Upper lobe of left lung (tissue), 4 donors: ENCODE measurements at regions not wholly inside any gene's neighbourhood (a gene's known extent, or its start where the extent isn't known, plus 50 kb on each side); places are given as distances from the start of the nearest gene placed in this dataset.
A peak's percentile ranks its signal among the peaks of the same experiment; 100 is the strongest.

Experiments
- CTCF ChIP-seq, 6 experiments: fragments of 450-650 bp in 4 of 6; fragments of 200-600 bp in 2 of 6; sonication (generic) in 2 of 6; IDR thresholded peaks; one replicate each; pipeline ENCODE4 v1.5.1; 2016 to 2019; ENCODE audit warnings: antibody characterized with exemption in 6 of 6
- EP300 ChIP-seq, 4 donors: sonication (generic); formaldehyde crosslinking; IDR thresholded peaks; one replicate each; pipeline ENCODE4 v1.5.1; 2017; ENCODE audit warnings: antibody characterized with exemption in 4 of 4, control low read depth in 2 of 4
- POLR2A ChIP-seq, 4 donors: fragments of 450-650 bp; IDR thresholded peaks; one replicate each; pipeline ENCODE4 v1.5.1; 2016 to 2017; ENCODE audit warnings: antibody characterized with exemption in 4 of 4, mild to moderate bottlenecking in 2 of 4
- POLR2AphosphoS5 ChIP-seq, 2 donors: sonication (generic); formaldehyde crosslinking; IDR thresholded peaks; one replicate each; pipeline ENCODE4 v1.5.1; 2017; ENCODE audit warnings: antibody characterized with exemption in 2 of 2

GRCh38 chr6:121835662-121836061, 400.2 kb downstream of the GJA1 start:
- TF ChIP-seq EP300 (IDR thresholded peaks at IDR 0.05) = peak in 1 of 4 donors; percentile 39
- TF ChIP-seq CTCF (IDR thresholded peaks at IDR 0.05) = no peak
- no peak for TF ChIP-seq POLR2A (IDR thresholded peaks at IDR 0.05)
- TF ChIP-seq POLR2AphosphoS5 (IDR thresholded peaks at IDR 0.05) = no peak
